HCT116 (cell line): ENCODE measurements at regions not wholly inside any gene's neighbourhood (a gene's known extent, or its start where the extent isn't known, plus 50 kb on each side); places are given as distances from the start of the nearest gene placed in this dataset.

Source experiments
- ATAC-seq: fragments of 200-7000 bp; cut with Tn5 transposase; 2 replicates; pipeline ENCODE4 v1.9.1; 2020; ENCODE audit warnings: mild to moderate bottlenecking, moderate library complexity
- BruUV-seq: library from RNA; stranded (reverse); fragments of 400-500 nt; replicated peaks from 2 replicates; lab custom pipeline; 2021; lab: Mats Ljungman, UMichigan
- CTCF ChIA-PET: fragments of 300-600 bp; sonication (Branson Sonifier 250); formaldehyde crosslinking; loops from one replicate; lab custom pipeline; 2021; ENCODE audit warnings: antibody characterized with exemption; lab: Charles Lee
- POLR2A ChIA-PET: fragments of 300-600, 350-600 bp; sonication (Branson Sonifier 250); formaldehyde crosslinking; loops from one replicate; lab custom pipeline; 2021; ENCODE audit warnings: antibody characterized with exemption; lab: Charles Lee
- RAD21 ChIA-PET, 2 experiments: fragments of 300-600 bp; sonication (Branson Sonifier 250); formaldehyde crosslinking; loops; one replicate each; lab custom pipeline; 2023; ENCODE audit warnings: low total read pairs in 2 of 2; ENCODE audit not compliant: uncharacterized antibody in 2 of 2, unreplicated experiment in 2 of 2, low non-redundant PET in 1 of 2; lab: Charles Lee
- DNase-seq: peaks from one replicate; pipeline ENCODE4 v3.0.0-alpha.2; 2010; ENCODE audit warnings: low read depth, low spot score
- H2AFZ ChIP-seq: fragments of 200-600 bp; shearing (Covaris generic), sonication (generic); 2 replicates; pipeline ENCODE4 v1.6.1; 2017; ENCODE audit warnings: low read depth, mixed run types, mixed read lengths, antibody characterized with exemption, low read length; ENCODE audit not compliant: poor library complexity, severe bottlenecking
- H3K27ac ChIP-seq: 2 replicates; pipeline ENCODE4 v1.5.1; 2012; ENCODE audit warnings: low read depth, low read length
- H3K27me3 ChIP-seq: fragments of 200-600 bp; sonication (generic); 2 replicates; pipeline ENCODE4 v1.6.1; 2016; ENCODE audit warnings: mixed run types, low read length, mixed read lengths; ENCODE audit not compliant: insufficient read depth
- H3K36me3 ChIP-seq, 2 experiments: fragments of 200-500 bp in 1 of 2; fragments of 200-600 bp in 1 of 2; sonication (Bioruptor generic) in 1 of 2; sonication (generic) in 1 of 2; 2 replicates each; pipeline versions ENCODE4 v1.5.1 to v1.6.1; 2014 to 2016; ENCODE audit warnings: low read length in 2 of 2, inconsistent platforms in 1 of 2, mixed read lengths in 1 of 2, mixed run types in 1 of 2; ENCODE audit not compliant: insufficient read depth in 2 of 2, control insufficient read depth in 1 of 2
- H3K4me1 ChIP-seq, 2 experiments: fragments of 200-600 bp in 1 of 2; sonication (generic) in 1 of 2; 2 replicates each; pipeline versions ENCODE4 v1.5.1 to v1.6.1; 2012 to 2017; ENCODE audit warnings: low read length in 2 of 2, inconsistent platforms in 1 of 2, mild to moderate bottlenecking in 1 of 2, mixed read lengths in 1 of 2, mixed run types in 1 of 2, moderate library complexity in 1 of 2; ENCODE audit not compliant: insufficient read depth in 2 of 2, control insufficient read depth in 1 of 2
- H3K4me2 ChIP-seq: fragments of 200-600 bp; sonication (generic); 2 replicates; pipeline ENCODE4 v1.6.1; 2017; ENCODE audit warnings: mixed run types, low read length, mixed read lengths
- H3K4me3 ChIP-seq, 2 experiments: fragments of 200-600 bp in 1 of 2; sonication (generic) in 1 of 2; replicated peaks in 1 of 2; 2 replicates each; pipeline ENCODE4 v1.5.1; 2011 to 2016; ENCODE audit warnings: low read length in 2 of 2, control low read depth in 1 of 2, low read depth in 1 of 2, mild to moderate bottlenecking in 1 of 2, mixed read lengths in 1 of 2, mixed run types in 1 of 2
- H3K79me2 ChIP-seq: fragments of 200-600 bp; sonication (generic); 2 replicates; pipeline ENCODE4 v1.6.1; 2017; ENCODE audit warnings: mild to moderate bottlenecking, mixed run types, low read length, moderate library complexity, mixed read lengths; ENCODE audit not compliant: insufficient read depth
- H3K9ac ChIP-seq: fragments of 200-600 bp; sonication (generic); 2 replicates; pipeline ENCODE4 v1.6.1; 2016; ENCODE audit warnings: low read length, mixed read lengths
- H3K9me2 ChIP-seq: fragments of 200-600 bp; sonication (generic), shearing (Covaris generic); 2 replicates; pipeline ENCODE4 v1.6.1; 2017; ENCODE audit warnings: mixed run types, mild to moderate bottlenecking, moderate library complexity; ENCODE audit not compliant: insufficient read depth
- H3K9me3 ChIP-seq, 2 experiments: fragments of 200-500 bp in 1 of 2; fragments of 200-600 bp in 1 of 2; sonication (Bioruptor generic) in 1 of 2; sonication (generic) in 1 of 2; 2 replicates each; pipeline ENCODE4 v1.6.1; 2014 to 2017; ENCODE audit warnings: low read length in 2 of 2, mixed read lengths in 2 of 2, inconsistent platforms in 1 of 2, low read depth in 1 of 2, mild to moderate bottlenecking in 1 of 2, mixed run types in 1 of 2, moderate library complexity in 1 of 2; ENCODE audit not compliant: control insufficient read depth in 1 of 2, insufficient read depth in 1 of 2
- H4K20me1 ChIP-seq: fragments of 200-600 bp; sonication (generic), shearing (Covaris generic); 2 replicates; pipeline ENCODE4 v1.6.1; 2017; ENCODE audit warnings: mixed run types, mild to moderate bottlenecking, moderate library complexity; ENCODE audit not compliant: insufficient read depth
- CBX3 ChIP-seq: IDR thresholded peaks from 2 replicates; pipeline ENCODE4 v1.6.1; 2012; ENCODE audit warnings: low read depth
- CEBPB ChIP-seq: IDR thresholded peaks from 2 replicates; pipeline ENCODE4 v1.6.1; 2012; ENCODE audit warnings: low read depth
- EGR1 ChIP-seq: IDR thresholded peaks from 2 replicates; pipeline ENCODE4 v1.6.1; 2012; ENCODE audit warnings: low read depth
- ELF1 ChIP-seq: IDR thresholded peaks from 2 replicates; pipeline ENCODE4 v1.6.1; 2012; ENCODE audit warnings: low read depth, borderline replicate concordance
- EZH2 ChIP-seq: fragments of 200-600 bp; sonication (generic); IDR thresholded peaks from 2 replicates; pipeline ENCODE4 v1.6.1; 2017; ENCODE audit warnings: antibody characterized with exemption, mixed run types
- EZH2phosphoT487 ChIP-seq: fragments of 200-600 bp; IDR thresholded peaks from 2 replicates; pipeline ENCODE4 v1.6.1; 2018; ENCODE audit warnings: antibody characterized with exemption, borderline replicate concordance
- FOSL1 ChIP-seq: IDR thresholded peaks from 2 replicates; pipeline ENCODE4 v1.6.1; 2012; ENCODE audit warnings: low read depth
- POLR2A ChIP-seq: IDR thresholded peaks from 2 replicates; pipeline ENCODE4 v1.7.0; 2011; ENCODE audit warnings: borderline replicate concordance; ENCODE audit not compliant: insufficient read depth, insufficient read length; ENCODE audit errors: extremely low read depth
- POLR2AphosphoS5 ChIP-seq: IDR thresholded peaks from 2 replicates; pipeline ENCODE4 v1.6.1; 2011; ENCODE audit warnings: mild to moderate bottlenecking, low read depth, low read length, moderate library complexity
- SIN3A ChIP-seq: IDR thresholded peaks from 2 replicates; pipeline ENCODE4 v1.6.1; 2012; ENCODE audit warnings: low read depth
- SP1 ChIP-seq: IDR thresholded peaks from 2 replicates; pipeline ENCODE4 v1.6.1; 2012; ENCODE audit warnings: low read depth
- TCF7L2 ChIP-seq: IDR thresholded peaks from 2 replicates; pipeline ENCODE4 v1.7.0; 2011; ENCODE audit warnings: borderline replicate concordance, inconsistent platforms; ENCODE audit not compliant: insufficient read depth, insufficient read length; ENCODE audit errors: extremely low read depth
- ZFX ChIP-seq: fragments of 450-650 bp; IDR thresholded peaks from 2 replicates; pipeline ENCODE4 v1.6.1; 2017
- ZNF274 ChIP-seq: fragments of 200-500 bp; sonication (Bioruptor generic); IDR thresholded peaks from 2 replicates; pipeline ENCODE4 v1.6.1; 2014; ENCODE audit warnings: mild to moderate bottlenecking, low read depth, low read length, inconsistent platforms
- intact Hi-C: fragments of 100-400 bp; cut with micrococcal nuclease; formaldehyde crosslinking; loops from 2 replicates; pipeline ENCODE4 v1.10.0; 2022
- TF ChIP-seq, protein P1 (sequence below): IDR thresholded peaks from 2 replicates; pipeline ENCODE4 v1.6.1; 2012; ENCODE audit warnings: low read depth
- TF ChIP-seq, protein P2 (sequence below), 3 experiments: fragments of 200-600 bp in 1 of 3; sonication (generic) in 1 of 3; IDR thresholded peaks in 2 of 3; conservative IDR thresholded peaks in 1 of 3; 2 replicates each; pipeline ENCODE4 v1.5.1; 2012 to 2017; ENCODE audit warnings: low read depth in 2 of 3, low read length in 2 of 3, antibody characterized with exemption in 1 of 3, borderline replicate concordance in 1 of 3, control low read depth in 1 of 3, mild to moderate bottlenecking in 1 of 3, mixed read lengths in 1 of 3, mixed run types in 1 of 3, moderate library complexity in 1 of 3; ENCODE audit not compliant: insufficient read depth in 1 of 3
- TF ChIP-seq, protein P3 (sequence below): IDR thresholded peaks from 2 replicates; pipeline ENCODE4 v1.6.1; 2011; ENCODE audit warnings: mild to moderate bottlenecking, low read length, moderate library complexity; ENCODE audit not compliant: insufficient replicate concordance; ENCODE audit errors: extremely low read depth
- TF ChIP-seq, protein P4 (sequence below): IDR thresholded peaks from 2 replicates; pipeline ENCODE4 v1.6.1; 2012
- TF ChIP-seq, protein P5 (sequence below): IDR thresholded peaks from 2 replicates; pipeline ENCODE4 v1.6.1; 2012

DNA sequence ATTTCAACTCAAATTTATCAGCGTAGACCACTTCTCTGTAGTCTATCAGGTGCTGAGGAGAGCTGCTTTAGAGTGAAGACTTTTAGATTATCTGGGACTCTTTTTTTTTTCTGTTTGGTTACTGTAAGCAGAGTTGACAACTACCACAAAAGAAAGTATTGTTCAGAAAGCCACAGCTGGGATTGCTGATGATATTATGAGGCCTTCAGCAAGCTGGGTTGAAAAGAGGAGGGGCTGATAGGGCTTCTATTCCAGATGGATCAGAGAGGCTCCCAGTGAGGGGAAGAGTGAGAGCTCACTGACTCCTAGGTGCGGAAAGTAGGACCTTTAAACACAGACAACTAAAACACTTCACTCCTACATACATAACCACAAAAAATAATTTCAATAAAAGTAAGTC is 188.5 kb upstream of the FERD3L start:
- H3K9ac ChIP-seq: no peak overlapping the region
- TF ChIP-seq SIN3A (no peak), ZFX (no peak), EGR1 (no peak), CBX3 (no peak), ZNF274 (no peak), SP1 (no peak), ELF1 (no peak), TCF7L2 (no peak), POLR2A (no peak), POLR2AphosphoS5 (no peak), FOSL1 (no peak), EZH2 (no peak), CEBPB (no peak), EZH2phosphoT487 (no peak)
- TF ChIP-seq, protein P1, sequence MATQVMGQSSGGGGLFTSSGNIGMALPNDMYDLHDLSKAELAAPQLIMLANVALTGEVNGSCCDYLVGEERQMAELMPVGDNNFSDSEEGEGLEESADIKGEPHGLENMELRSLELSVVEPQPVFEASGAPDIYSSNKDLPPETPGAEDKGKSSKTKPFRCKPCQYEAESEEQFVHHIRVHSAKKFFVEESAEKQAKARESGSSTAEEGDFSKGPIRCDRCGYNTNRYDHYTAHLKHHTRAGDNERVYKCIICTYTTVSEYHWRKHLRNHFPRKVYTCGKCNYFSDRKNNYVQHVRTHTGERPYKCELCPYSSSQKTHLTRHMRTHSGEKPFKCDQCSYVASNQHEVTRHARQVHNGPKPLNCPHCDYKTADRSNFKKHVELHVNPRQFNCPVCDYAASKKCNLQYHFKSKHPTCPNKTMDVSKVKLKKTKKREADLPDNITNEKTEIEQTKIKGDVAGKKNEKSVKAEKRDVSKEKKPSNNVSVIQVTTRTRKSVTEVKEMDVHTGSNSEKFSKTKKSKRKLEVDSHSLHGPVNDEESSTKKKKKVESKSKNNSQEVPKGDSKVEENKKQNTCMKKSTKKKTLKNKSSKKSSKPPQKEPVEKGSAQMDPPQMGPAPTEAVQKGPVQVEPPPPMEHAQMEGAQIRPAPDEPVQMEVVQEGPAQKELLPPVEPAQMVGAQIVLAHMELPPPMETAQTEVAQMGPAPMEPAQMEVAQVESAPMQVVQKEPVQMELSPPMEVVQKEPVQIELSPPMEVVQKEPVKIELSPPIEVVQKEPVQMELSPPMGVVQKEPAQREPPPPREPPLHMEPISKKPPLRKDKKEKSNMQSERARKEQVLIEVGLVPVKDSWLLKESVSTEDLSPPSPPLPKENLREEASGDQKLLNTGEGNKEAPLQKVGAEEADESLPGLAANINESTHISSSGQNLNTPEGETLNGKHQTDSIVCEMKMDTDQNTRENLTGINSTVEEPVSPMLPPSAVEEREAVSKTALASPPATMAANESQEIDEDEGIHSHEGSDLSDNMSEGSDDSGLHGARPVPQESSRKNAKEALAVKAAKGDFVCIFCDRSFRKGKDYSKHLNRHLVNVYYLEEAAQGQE: no peak
- TF ChIP-seq, protein P2, sequence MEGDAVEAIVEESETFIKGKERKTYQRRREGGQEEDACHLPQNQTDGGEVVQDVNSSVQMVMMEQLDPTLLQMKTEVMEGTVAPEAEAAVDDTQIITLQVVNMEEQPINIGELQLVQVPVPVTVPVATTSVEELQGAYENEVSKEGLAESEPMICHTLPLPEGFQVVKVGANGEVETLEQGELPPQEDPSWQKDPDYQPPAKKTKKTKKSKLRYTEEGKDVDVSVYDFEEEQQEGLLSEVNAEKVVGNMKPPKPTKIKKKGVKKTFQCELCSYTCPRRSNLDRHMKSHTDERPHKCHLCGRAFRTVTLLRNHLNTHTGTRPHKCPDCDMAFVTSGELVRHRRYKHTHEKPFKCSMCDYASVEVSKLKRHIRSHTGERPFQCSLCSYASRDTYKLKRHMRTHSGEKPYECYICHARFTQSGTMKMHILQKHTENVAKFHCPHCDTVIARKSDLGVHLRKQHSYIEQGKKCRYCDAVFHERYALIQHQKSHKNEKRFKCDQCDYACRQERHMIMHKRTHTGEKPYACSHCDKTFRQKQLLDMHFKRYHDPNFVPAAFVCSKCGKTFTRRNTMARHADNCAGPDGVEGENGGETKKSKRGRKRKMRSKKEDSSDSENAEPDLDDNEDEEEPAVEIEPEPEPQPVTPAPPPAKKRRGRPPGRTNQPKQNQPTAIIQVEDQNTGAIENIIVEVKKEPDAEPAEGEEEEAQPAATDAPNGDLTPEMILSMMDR (IDR thresholded peaks at IDR 0.05 in 2 of 3, conservative IDR thresholded peaks at IDR 0.05 in 1 of 3; ENCODE audit: borderline replicate concordance in 1 of 3, insufficient read depth in 1 of 3, low read depth in 2 of 3, low read length in 2 of 3): no peak
- TF ChIP-seq, protein P3, sequence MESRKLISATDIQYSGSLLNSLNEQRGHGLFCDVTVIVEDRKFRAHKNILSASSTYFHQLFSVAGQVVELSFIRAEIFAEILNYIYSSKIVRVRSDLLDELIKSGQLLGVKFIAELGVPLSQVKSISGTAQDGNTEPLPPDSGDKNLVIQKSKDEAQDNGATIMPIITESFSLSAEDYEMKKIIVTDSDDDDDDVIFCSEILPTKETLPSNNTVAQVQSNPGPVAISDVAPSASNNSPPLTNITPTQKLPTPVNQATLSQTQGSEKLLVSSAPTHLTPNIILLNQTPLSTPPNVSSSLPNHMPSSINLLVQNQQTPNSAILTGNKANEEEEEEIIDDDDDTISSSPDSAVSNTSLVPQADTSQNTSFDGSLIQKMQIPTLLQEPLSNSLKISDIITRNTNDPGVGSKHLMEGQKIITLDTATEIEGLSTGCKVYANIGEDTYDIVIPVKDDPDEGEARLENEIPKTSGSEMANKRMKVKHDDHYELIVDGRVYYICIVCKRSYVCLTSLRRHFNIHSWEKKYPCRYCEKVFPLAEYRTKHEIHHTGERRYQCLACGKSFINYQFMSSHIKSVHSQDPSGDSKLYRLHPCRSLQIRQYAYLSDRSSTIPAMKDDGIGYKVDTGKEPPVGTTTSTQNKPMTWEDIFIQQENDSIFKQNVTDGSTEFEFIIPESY: no peak
- TF ChIP-seq, protein P4, sequence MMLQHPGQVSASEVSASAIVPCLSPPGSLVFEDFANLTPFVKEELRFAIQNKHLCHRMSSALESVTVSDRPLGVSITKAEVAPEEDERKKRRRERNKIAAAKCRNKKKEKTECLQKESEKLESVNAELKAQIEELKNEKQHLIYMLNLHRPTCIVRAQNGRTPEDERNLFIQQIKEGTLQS: no peak
- TF ChIP-seq, protein P5, sequence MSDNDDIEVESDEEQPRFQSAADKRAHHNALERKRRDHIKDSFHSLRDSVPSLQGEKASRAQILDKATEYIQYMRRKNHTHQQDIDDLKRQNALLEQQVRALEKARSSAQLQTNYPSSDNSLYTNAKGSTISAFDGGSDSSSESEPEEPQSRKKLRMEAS: no peak
- TF ChIP-seq, all 23 proteins: peak for 0
- Histone ChIP-seq H3K9me2 (no peaks in the 10 kb centered on the region), H3K4me1 (no peaks in the 10 kb centered on the region), H3K27me3 (no peaks in the 10 kb centered on the region), H3K4me3 (no peak overlapping the region), H4K20me1 (no peaks in the 10 kb centered on the region), H2AFZ (no peak overlapping the region), H3K79me2 (no peaks in the 10 kb centered on the region), H3K9me3 (no peaks in the 10 kb centered on the region), H3K4me2 (no peak overlapping the region), H3K27ac (no peak overlapping the region), H3K36me3 (no peaks in the 10 kb centered on the region)
- ChIA-PET RAD21 (no interaction called here), CTCF (no interaction called here), POLR2A (no interaction called here)
- ATAC-seq (no peak), DNase-seq (no peak)
- BruUV-seq: no TSS peak
- intact Hi-C loops: no loop called here
